ENCODE measurements at regions not wholly inside any gene's neighbourhood (a gene's known extent, or its start where the extent isn't known, plus 50 kb on each side); places are given as distances from the start of the nearest gene placed in this dataset.

GRCh38 chr14:43356979-43357545 is 1150.0 kb downstream of the FSCB start:
- no peaks in the 10 kb centered on the region for H3K27me3 ChIP-seq (ENCODE audit: insufficient read depth)
- no peaks in the 10 kb centered on the region for H3K4me1 ChIP-seq (ENCODE audit: control insufficient read depth in 1 of 2, insufficient read depth in 2 of 2, low read depth in 1 of 2, low read length in 1 of 2)
- no peak for DNase-seq
- no peaks in the 10 kb centered on the region for H3K36me3 ChIP-seq (replicated peaks in 1 of 2; ENCODE audit: control insufficient read depth in 1 of 2, insufficient read depth in 2 of 2, low read length in 1 of 2)
- no peak overlapping the region for H3K4me2 ChIP-seq
- H3K9me3 ChIP-seq, result no peaks in the 10 kb centered on the region
- no peak overlapping the region for H3K9ac ChIP-seq
- H3K9me2 ChIP-seq, result no peaks in the 10 kb centered on the region
- CTCF ChIA-PET, result no interaction called here
- H3K4me3 ChIP-seq (ENCODE audit: low read depth in 2 of 2, low read length in 1 of 2), result no peak overlapping the region
- H4K20me1 ChIP-seq (ENCODE audit: insufficient read depth), result no peaks in the 10 kb centered on the region
- H3F3A ChIP-seq (replicated peaks; ENCODE audit: insufficient read depth), result no peaks in the 10 kb centered on the region
- no peak for TF ChIP-seq YY1 (IDR thresholded peaks at IDR 0.05; ENCODE audit: low read depth)
- TF ChIP-seq EZH2phosphoT487 (IDR thresholded peaks at IDR 0.05; ENCODE audit: borderline replicate concordance, low read depth), result no peak
- H3K79me2 ChIP-seq (ENCODE audit: insufficient read depth), result no peaks in the 10 kb centered on the region
- no peak overlapping the region for H2AFZ ChIP-seq (ENCODE audit: low read depth)
- H3K27ac ChIP-seq (ENCODE audit: low read depth in 2 of 2, low read length in 1 of 2), result no peak overlapping the region
- POLR2A ChIA-PET, result no interaction called here

GRCh38 chr14:43356382-43356781 is 1150.7 kb downstream of the FSCB start:
- no peak overlapping the region for H2AFZ ChIP-seq (ENCODE audit: low read depth)
- H3K9me2 ChIP-seq, result no peaks in the 10 kb centered on the region
- H3K4me3 ChIP-seq (ENCODE audit: low read depth in 2 of 2, low read length in 1 of 2), result no peak overlapping the region
- TF ChIP-seq RAD21 (IDR thresholded peaks at IDR 0.05; ENCODE audit: low read length), result no peak
- no peaks in the 10 kb centered on the region for H3K27me3 ChIP-seq (ENCODE audit: insufficient read depth)
- no peak overlapping the region for H3K9ac ChIP-seq
- H3K9me3 ChIP-seq, result no peaks in the 10 kb centered on the region
- H3F3A ChIP-seq (replicated peaks; ENCODE audit: insufficient read depth), result no peaks in the 10 kb centered on the region
- 11% methylated on average over 1 of the region's 1 CpG for WGBS (ENCODE audit: low lambda C conversion rate)
- CTCF ChIA-PET, result no interaction called here
- H3K4me2 ChIP-seq, result no peak overlapping the region
- H3K79me2 ChIP-seq (ENCODE audit: insufficient read depth), result no peaks in the 10 kb centered on the region
- H3K36me3 ChIP-seq (replicated peaks in 1 of 2; ENCODE audit: control insufficient read depth in 1 of 2, insufficient read depth in 2 of 2, low read length in 1 of 2), result no peaks in the 10 kb centered on the region
- DNase-seq, result no peak
- H3K4me1 ChIP-seq (ENCODE audit: control insufficient read depth in 1 of 2, insufficient read depth in 2 of 2, low read depth in 1 of 2, low read length in 1 of 2), result no peaks in the 10 kb centered on the region
- POLR2A ChIA-PET, result no interaction called here
- no peaks in the 10 kb centered on the region for H4K20me1 ChIP-seq (ENCODE audit: insufficient read depth)
- no peak overlapping the region for H3K27ac ChIP-seq (ENCODE audit: low read depth in 2 of 2, low read length in 1 of 2)

- no peak overlapping the region for H3K4me3 ChIP-seq (ENCODE audit: low read depth in 2 of 2, low read length in 1 of 2)
- H3K9ac ChIP-seq, result no peak overlapping the region
- ChIA-PET CTCF (no interaction called here), POLR2A (no interaction called here)
- DNase-seq, result no peak
- no peak overlapping the region for H3K4me2 ChIP-seq
- TF ChIP-seq MXI1 (IDR thresholded peaks at IDR 0.05; ENCODE audit: low read depth, low read length) (no peak), FOXJ3 (CRISPR knock-in tag; IDR thresholded peaks at IDR 0.05) (no peak), CTCF (IDR thresholded peaks at IDR 0.05) (no peak), EZH2phosphoT487 (IDR thresholded peaks at IDR 0.05; ENCODE audit: borderline replicate concordance, low read depth) (no peak), MAX (IDR thresholded peaks at IDR 0.05; ENCODE audit: low read depth) (no peak), PBX3 (IDR thresholded peaks at IDR 0.05) (no peak), SMC3 (IDR thresholded peaks at IDR 0.05; ENCODE audit: low read depth, low read length) (no peak), TAF1 (IDR thresholded peaks at IDR 0.05; ENCODE audit: borderline replicate concordance, low read depth, low read length) (no peak), GABPA (IDR thresholded peaks at IDR 0.05; ENCODE audit: low read depth) (no peak)
- H3K27me3 ChIP-seq (ENCODE audit: insufficient read depth), result no peaks in the 10 kb centered on the region
- no peaks in the 10 kb centered on the region for H4K20me1 ChIP-seq (ENCODE audit: insufficient read depth)
- H3K27ac ChIP-seq (ENCODE audit: low read depth in 2 of 2, low read length in 1 of 2), result no peak overlapping the region
- H3K36me3 ChIP-seq (replicated peaks in 1 of 2; ENCODE audit: control insufficient read depth in 1 of 2, insufficient read depth in 2 of 2, low read length in 1 of 2), result no peaks in the 10 kb centered on the region
- no peaks in the 10 kb centered on the region for H3K79me2 ChIP-seq (ENCODE audit: insufficient read depth)
- H3K4me1 ChIP-seq (ENCODE audit: control insufficient read depth in 1 of 2, insufficient read depth in 2 of 2, low read depth in 1 of 2, low read length in 1 of 2), result no peaks in the 10 kb centered on the region
- no peaks in the 10 kb centered on the region for H3K9me2 ChIP-seq
- 0% methylated on average over 1 of the region's 3 CpGs for WGBS (ENCODE audit: low lambda C conversion rate)
- H3K9me3 ChIP-seq, result no peaks in the 10 kb centered on the region
- no peak overlapping the region for H2AFZ ChIP-seq (ENCODE audit: low read depth)
- no peaks in the 10 kb centered on the region for H3F3A ChIP-seq (replicated peaks; ENCODE audit: insufficient read depth)
Measured at GRCh38 chr14:43341921-43342320, 1165.2 kb downstream of the FSCB start.

Data from SK-N-SH (cell line).